B cell (primary cell): ENCODE measurements at regions not wholly inside any gene's neighbourhood (a gene's known extent, or its start where the extent isn't known, plus 50 kb on each side); places are given as distances from the start of the nearest gene placed in this dataset.
"Not testable (repeated sequence)": the region's sequence is repeated elsewhere in the genome, so short reads cannot be mapped to it uniquely, and the experiment has no call there.

Experiments used
- ATAC-seq: fragments of 200-7000 bp; cut with Tn5 transposase; one replicate; pipeline ENCODE4 v1.10.0; 2021; ENCODE audit warnings: low read depth, mild to moderate bottlenecking, moderate number of reproducible peaks, moderate library complexity
- CTCF ChIA-PET: fragments of 350-600 bp; sonication (Branson Sonifier 250); formaldehyde crosslinking; loops from one replicate; lab custom pipeline; 2021; ENCODE audit warnings: antibody characterized with exemption, inconsistent platforms; lab: Charles Lee
- POLR2A ChIA-PET: fragments of 350-600 bp; sonication (Branson Sonifier 250); formaldehyde crosslinking; loops from one replicate; lab custom pipeline; 2021; ENCODE audit warnings: antibody characterized with exemption; lab: Charles Lee
- DNase-seq: peaks from one replicate; pipeline ENCODE4 v3.0.0; 2013
- H2AFZ ChIP-seq: 2 replicates; pipeline ENCODE4 v1.6.1; 2012; ENCODE audit warnings: mild to moderate bottlenecking, low read depth, low read length; ENCODE audit not compliant: insufficient read depth, poor library complexity, severe bottlenecking
- H3K27ac ChIP-seq, 2 donors: 1 replicate in 1 of 2; 2 replicates in 1 of 2; pipeline ENCODE4 v1.5.1; 2012 to 2013; ENCODE audit warnings: low read length in 2 of 2, mild to moderate bottlenecking in 2 of 2, moderate library complexity in 1 of 2
- H3K27me3 ChIP-seq, 4 experiments: fragments of 200-600 bp in 1 of 4; sonication (generic) in 1 of 4; replicated peaks in 1 of 4; 1 replicate in 2 of 4; 2 replicates in 2 of 4; pipeline versions ENCODE4 v1.6.1 to v1.7.0; 2013 to 2016; ENCODE audit warnings: low read length in 3 of 4, mild to moderate bottlenecking in 2 of 4, mixed read lengths in 1 of 4, moderate library complexity in 1 of 4; ENCODE audit not compliant: insufficient read depth in 4 of 4, control insufficient read depth in 3 of 4; ENCODE audit errors: control extremely low read depth in 1 of 4
- H3K36me3 ChIP-seq, 2 experiments: replicated peaks in 1 of 2; 1 replicate in 1 of 2; 2 replicates in 1 of 2; pipeline versions ENCODE4 v1.6.1 to v1.7.1; 2013; ENCODE audit warnings: low read length in 1 of 2; ENCODE audit not compliant: insufficient read depth in 2 of 2, control insufficient read depth in 1 of 2; ENCODE audit errors: control extremely low read depth in 1 of 2, extremely low read depth in 1 of 2
- H3K4me1 ChIP-seq, 2 donors: fragments of 200-600 bp in 1 of 2; sonication (generic) in 1 of 2; 1 replicate in 1 of 2; 2 replicates in 1 of 2; pipeline versions ENCODE4 v1.5.1 to v1.6.1; 2013 to 2017; ENCODE audit warnings: low read length in 2 of 2; ENCODE audit not compliant: control insufficient read depth in 2 of 2, insufficient read depth in 2 of 2
- H3K4me2 ChIP-seq: replicated peaks from 2 replicates; pipeline ENCODE3; 2012; ENCODE audit warnings: mild to moderate bottlenecking, low read depth, low read length; ENCODE audit not compliant: poor library complexity, severe bottlenecking
- H3K4me3 ChIP-seq, 5 experiments: fragments of 200-600 bp in 1 of 5; sonication (generic) in 1 of 5; 1 replicate in 3 of 5; 2 replicates in 2 of 5; pipeline versions ENCODE4 v1.5.1 to v1.7.0; 2011 to 2016; ENCODE audit warnings: low read length in 4 of 5, mild to moderate bottlenecking in 4 of 5, low read depth in 2 of 5, control low read depth in 1 of 5, moderate library complexity in 1 of 5; ENCODE audit not compliant: insufficient read depth in 1 of 5; ENCODE audit errors: control extremely low read depth in 1 of 5, extremely low read depth in 1 of 5
- H3K79me2 ChIP-seq: fragments of 200-600 bp; sonication (generic); one replicate; pipeline ENCODE4 v1.6.0; 2016; ENCODE audit warnings: low read length; ENCODE audit not compliant: control insufficient read depth, insufficient read depth
- H3K9ac ChIP-seq: fragments of 200-600 bp; sonication (generic); 2 replicates; pipeline ENCODE4 v1.6.1; 2017; ENCODE audit warnings: mild to moderate bottlenecking, low read length, moderate library complexity
- H3K9me3 ChIP-seq, 3 donors: one replicate each; pipeline versions ENCODE4 v1.6.1 to v1.7.1; 2013; ENCODE audit warnings: low read length in 2 of 3; ENCODE audit not compliant: control insufficient read depth in 2 of 3, insufficient read depth in 1 of 3; ENCODE audit errors: control extremely low read depth in 1 of 3
- H4K20me1 ChIP-seq: 2 replicates; pipeline ENCODE4 v1.6.0; 2012; ENCODE audit warnings: mild to moderate bottlenecking, low read length; ENCODE audit not compliant: insufficient read depth, control insufficient read depth, poor library complexity, severe bottlenecking
- H3K27ac Mint-ChIP-seq: one replicate; pipeline ENCODE4 v1.8.0; 2021; ENCODE audit warnings: mixed read lengths
- H3K27me3 Mint-ChIP-seq: one replicate; pipeline ENCODE4 v1.8.0; 2021; ENCODE audit warnings: mixed read lengths
- H3K4me1 Mint-ChIP-seq: one replicate; pipeline ENCODE4 v1.8.0; 2021; ENCODE audit warnings: mixed read lengths
- H3K4me3 Mint-ChIP-seq: one replicate; pipeline ENCODE4 v1.8.0; 2021; ENCODE audit warnings: mixed read lengths
- H3K9me3 Mint-ChIP-seq: one replicate; pipeline ENCODE4 v1.8.0; 2022; ENCODE audit warnings: mixed read lengths; ENCODE audit not compliant: insufficient read depth
- CTCF ChIP-seq: fragments of 200-600 bp; IDR thresholded peaks from one replicate; pipeline ENCODE4 v1.8.0; 2022; ENCODE audit warnings: antibody characterized with exemption, mild to moderate bottlenecking
- EZH2 ChIP-seq: IDR thresholded peaks from 2 replicates; pipeline ENCODE4 v1.6.1; 2012; ENCODE audit warnings: borderline replicate concordance, low read depth, mild to moderate bottlenecking, moderate library complexity, low read length; ENCODE audit not compliant: insufficient read depth, poor library complexity, severe bottlenecking
- WGBS: methylation state at CpG from one replicate; pipeline ENCODE4 v1.1.5; 2013; ENCODE audit warnings: missing lambda C conversion rate; ENCODE audit not compliant: insufficient coverage; 5-methylcytosine and 5-hydroxymethylcytosine counted together
- intact Hi-C: fragments of 100-400 bp; cut with micrococcal nuclease; formaldehyde crosslinking; loops from one replicate; pipeline ENCODE4 v1.10.0; 2022

DNA sequence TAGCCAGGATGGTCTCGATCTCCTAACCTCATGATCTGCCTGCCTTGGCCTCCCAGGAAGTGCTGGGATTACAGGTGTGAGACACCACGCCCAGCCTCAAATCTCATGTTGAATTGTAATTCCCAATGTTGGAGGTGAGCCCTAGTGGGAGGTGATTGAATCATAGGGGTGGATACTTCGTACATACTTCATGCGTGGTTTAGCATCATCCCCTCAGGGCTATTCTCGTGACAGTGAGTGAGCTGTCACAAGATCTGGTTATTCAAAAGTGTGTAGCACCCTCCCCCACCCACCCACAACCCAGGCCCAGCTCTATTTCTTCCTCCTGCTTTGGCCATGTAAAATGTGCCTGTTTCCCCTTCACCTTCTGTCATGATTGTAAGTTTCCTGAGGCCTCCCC lies 236.9 kb upstream of the IL12A start:
- DNase-seq (no peak), ATAC-seq (no peak)
- H3K27ac Mint-ChIP-seq, result no peak overlapping the region
- H3K4me2 ChIP-seq, result no peak overlapping the region
- no peaks in the 10 kb centered on the region for H3K27me3 ChIP-seq
- ChIA-PET POLR2A (no interaction called here), CTCF (no interaction called here)
- H3K9ac ChIP-seq, result no peak overlapping the region
- H3K27ac ChIP-seq, result no peak overlapping the region
- no peak overlapping the region for H3K4me3 Mint-ChIP-seq
- peaks cover 0 to 12% (median 0%) of the 10 kb centered on the region in 3 donors for H3K9me3 ChIP-seq
- WGBS, result 70% methylated on average over 2 of the region's 5 CpGs
- H2AFZ ChIP-seq, result no peak overlapping the region
- H3K27me3 Mint-ChIP-seq, result peaks cover 13% of the 10 kb centered on the region
- H3K9me3 Mint-ChIP-seq, result no peaks in the 10 kb centered on the region
- no peaks in the 10 kb centered on the region for H3K36me3 ChIP-seq
- H4K20me1 ChIP-seq, result no peaks in the 10 kb centered on the region
- H3K4me1 ChIP-seq, result no peaks in the 10 kb centered on the region
- no peaks in the 10 kb centered on the region for H3K79me2 ChIP-seq
- intact Hi-C loops, result no loop called here
- H3K4me1 Mint-ChIP-seq, result no peaks in the 10 kb centered on the region
- no peak overlapping the region for H3K4me3 ChIP-seq
- no peak for TF ChIP-seq CTCF
- no peak for TF ChIP-seq EZH2

DNA sequence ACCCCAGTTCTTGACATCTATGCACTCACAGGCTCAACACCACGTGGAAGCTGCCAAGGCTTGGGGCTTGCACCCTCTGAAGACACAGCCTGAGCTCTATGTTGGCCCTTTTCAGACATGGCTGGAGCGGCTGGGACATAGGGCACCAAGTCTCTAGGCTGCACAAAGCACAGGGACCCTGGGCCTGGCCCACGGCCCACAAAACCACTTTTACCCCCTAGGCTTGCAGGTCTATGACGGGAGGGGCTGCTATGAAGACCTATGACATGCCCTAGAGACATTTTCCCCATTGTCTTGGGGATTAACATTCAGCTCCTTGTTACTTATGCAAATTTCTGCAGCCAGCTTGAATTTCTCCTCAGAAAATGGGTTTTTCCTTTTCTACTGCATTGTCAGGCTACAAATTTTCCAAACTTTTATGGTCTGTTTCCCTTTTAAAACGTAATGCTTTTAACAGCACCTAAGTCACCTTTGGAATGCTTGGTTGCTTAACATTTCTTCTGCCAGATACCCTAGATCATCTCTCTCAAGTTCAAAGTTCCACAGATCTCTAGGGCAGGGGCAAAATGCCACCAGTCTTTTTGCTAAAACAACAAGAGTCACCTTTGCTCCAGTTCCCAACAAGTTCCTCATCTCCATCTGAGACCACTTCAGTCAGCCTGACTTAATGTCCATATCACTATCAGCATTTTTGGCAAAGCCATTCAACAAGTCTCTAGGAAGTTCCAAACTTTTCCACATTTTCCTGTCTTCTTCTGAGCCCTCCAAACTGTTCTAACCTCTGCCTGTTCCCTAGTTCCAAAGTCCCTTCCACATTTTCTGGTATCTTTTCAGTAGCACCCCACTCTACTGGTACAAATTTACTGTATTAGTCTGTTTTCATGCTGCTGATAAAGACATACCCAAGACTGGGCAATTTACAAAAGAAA lies 232.1 kb upstream of the IL12A start:
- H3K27ac ChIP-seq, CTCF ChIA-PET, H3K27me3 ChIP-seq, H2AFZ ChIP-seq, H3K4me1 ChIP-seq, H3K4me3 ChIP-seq, H3K4me1 Mint-ChIP-seq, POLR2A ChIA-PET, H3K9ac ChIP-seq, H3K4me2 ChIP-seq, H4K20me1 ChIP-seq, H3K36me3 ChIP-seq, H3K4me3 Mint-ChIP-seq, ATAC-seq, DNase-seq, H3K27ac Mint-ChIP-seq, H3K79me2 ChIP-seq, H3K9me3 Mint-ChIP-seq, intact Hi-C loops: not testable (repeated sequence)
- peaks cover 16% of the 10 kb centered on the region for H3K27me3 Mint-ChIP-seq
- H3K9me3 ChIP-seq, result peaks cover 0 to 12% (median 0%) of the 10 kb centered on the region in 3 donors
- WGBS, result 88% methylated on average over 4 of the region's 5 CpGs
